ENCODE measurements at regions not wholly inside any gene's neighbourhood (a gene's known extent, or its start where the extent isn't known, plus 50 kb on each side); places are given as distances from the start of the nearest gene placed in this dataset.
A peak's percentile ranks its signal among the peaks of the same experiment; 100 is the strongest.

GRCh38 chr4:148778980-148779675 is 336.9 kb upstream of the NR3C2 start:
- TF ChIP-seq CTCF (IDR thresholded peaks at IDR 0.05; ENCODE audit: low read depth, low read length, missing control alignments), result no peak
- Histone ChIP-seq H3K36me3 (replicated peaks) (no peaks in the 10 kb centered on the region), H3K27me3 (replicated peaks) (no peaks in the 10 kb centered on the region), H3K27ac (no peak overlapping the region), H3K4me3 (ENCODE audit: low read depth, low read length) (no peak overlapping the region)
- in situ Hi-C loops (cut with HindIII; ENCODE audit: low pct_ligation_motif_present, low sequenced_read_pairs), result no loop called here
- DNase-seq, result no peak

- Histone ChIP-seq H3K27ac (no peak overlapping the region), H3K36me3 (replicated peaks) (no peaks in the 10 kb centered on the region), H3K4me3 (ENCODE audit: low read depth, low read length) (no peak overlapping the region), H3K27me3 (replicated peaks) (no peaks in the 10 kb centered on the region)
- DNase-seq, result peak; percentile 12
- TF ChIP-seq CTCF (IDR thresholded peaks at IDR 0.05; ENCODE audit: low read depth, low read length, missing control alignments), result no peak
- in situ Hi-C loops (cut with HindIII; ENCODE audit: low pct_ligation_motif_present, low sequenced_read_pairs), result no loop called here
Measured at GRCh38 chr4:148776941-148777340, 334.7 kb upstream of the NR3C2 start.

GRCh38 chr4:148774134-148774533 is 331.9 kb upstream of the NR3C2 start:
- no peak for TF ChIP-seq CTCF (IDR thresholded peaks at IDR 0.05; ENCODE audit: low read depth, low read length, missing control alignments)
- in situ Hi-C loops (cut with HindIII; ENCODE audit: low pct_ligation_motif_present, low sequenced_read_pairs), result no loop called here
- Histone ChIP-seq H3K27me3 (replicated peaks) (no peaks in the 10 kb centered on the region), H3K27ac (no peak overlapping the region), H3K4me3 (ENCODE audit: low read depth, low read length) (no peak overlapping the region), H3K36me3 (replicated peaks) (no peaks in the 10 kb centered on the region)
- no peak for DNase-seq

- no peak for TF ChIP-seq CTCF (IDR thresholded peaks at IDR 0.05; ENCODE audit: low read depth, low read length, missing control alignments)
- Histone ChIP-seq H3K27ac (no peak overlapping the region), H3K27me3 (replicated peaks) (no peaks in the 10 kb centered on the region), H3K36me3 (replicated peaks) (no peaks in the 10 kb centered on the region), H3K4me3 (ENCODE audit: low read depth, low read length) (no peak overlapping the region)
- no peak for DNase-seq
- in situ Hi-C loops (cut with HindIII; ENCODE audit: low pct_ligation_motif_present, low sequenced_read_pairs), result no loop called here
Measured at GRCh38 chr4:148773313-148773712, 331.1 kb upstream of the NR3C2 start.

- Histone ChIP-seq H3K27me3 (replicated peaks) (no peaks in the 10 kb centered on the region), H3K27ac (no peak overlapping the region), H3K4me3 (ENCODE audit: low read depth, low read length) (no peak overlapping the region), H3K36me3 (replicated peaks) (no peaks in the 10 kb centered on the region)
- TF ChIP-seq CTCF (IDR thresholded peaks at IDR 0.05; ENCODE audit: low read depth, low read length, missing control alignments), result no peak
- DNase-seq, result no peak
- in situ Hi-C loops (cut with HindIII; ENCODE audit: low pct_ligation_motif_present, low sequenced_read_pairs), result no loop called here
Measured at GRCh38 chr4:148770848-148771247, 328.6 kb upstream of the NR3C2 start.

- DNase-seq, result no peak
- Histone ChIP-seq H3K4me3 (ENCODE audit: low read depth, low read length) (no peak overlapping the region), H3K36me3 (replicated peaks) (no peaks in the 10 kb centered on the region), H3K27me3 (replicated peaks) (no peaks in the 10 kb centered on the region), H3K27ac (no peak overlapping the region)
- TF ChIP-seq CTCF (IDR thresholded peaks at IDR 0.05; ENCODE audit: low read depth, low read length, missing control alignments), result no peak
- in situ Hi-C loops (cut with HindIII; ENCODE audit: low pct_ligation_motif_present, low sequenced_read_pairs), result no loop called here
Measured at GRCh38 chr4:148770377-148770776, 328.2 kb upstream of the NR3C2 start.

Data from brain microvascular endothelial cell (primary cell).